Body of pancreas (tissue), 4 donors: ENCODE measurements at regions not wholly inside any gene's neighbourhood (a gene's known extent, or its start where the extent isn't known, plus 50 kb on each side); places are given as distances from the start of the nearest gene placed in this dataset.

Source experiments
- CTCF ChIP-seq, 7 experiments: fragments of 450-650 bp in 4 of 7; fragments of 200-600 bp in 3 of 7; sonication (generic) in 3 of 7; IDR thresholded peaks; one replicate each; pipeline ENCODE4 v1.5.1; 2016 to 2019; ENCODE audit warnings: antibody characterized with exemption in 7 of 7
- POLR2A ChIP-seq, 3 donors: fragments of 450-650 bp; IDR thresholded peaks; one replicate each; pipeline ENCODE4 v1.6.1; 2016; ENCODE audit warnings: antibody characterized with exemption in 3 of 3, mild to moderate bottlenecking in 2 of 3

- TF ChIP-seq POLR2A (IDR thresholded peaks at IDR 0.05): no peak
- TF ChIP-seq CTCF (IDR thresholded peaks at IDR 0.05): no peak
Observed at GRCh38 chr4:125642645-125643044, 327.9 kb downstream of the FAT4 start.
